ENCODE measurements at regions not wholly inside any gene's neighbourhood (a gene's known extent, or its start where the extent isn't known, plus 50 kb on each side); places are given as distances from the start of the nearest gene placed in this dataset.

- TF ChIP-seq CTCF (conservative IDR thresholded peaks at IDR 0.05; ENCODE audit: control insufficient read depth, insufficient read depth, low read depth, low read length) = no peak
- no peak for DNase-seq (ENCODE audit: low read depth)
- no peak overlapping the region for H3K4me3 ChIP-seq (ENCODE audit: control insufficient read depth, low read depth, low read length)
These were observed 198.2 kb upstream of the MSX2 start for GRCh38 chr5:174526177-174526576.

- no peak for DNase-seq (ENCODE audit: low read depth)
- TF ChIP-seq CTCF (conservative IDR thresholded peaks at IDR 0.05; ENCODE audit: control insufficient read depth, insufficient read depth, low read depth, low read length) = no peak
- H3K4me3 ChIP-seq (ENCODE audit: control insufficient read depth, low read depth, low read length) = no peak overlapping the region
These were observed 196.4 kb upstream of the MSX2 start for GRCh38 chr5:174527916-174528540.

- DNase-seq (ENCODE audit: low read depth) = no peak
- no peak for TF ChIP-seq CTCF (conservative IDR thresholded peaks at IDR 0.05; ENCODE audit: control insufficient read depth, insufficient read depth, low read depth, low read length)
- H3K4me3 ChIP-seq (ENCODE audit: control insufficient read depth, low read depth, low read length) = no peak overlapping the region
These were observed 195.4 kb upstream of the MSX2 start for GRCh38 chr5:174528821-174529544.

- DNase-seq (ENCODE audit: low read depth) = no peak
- TF ChIP-seq CTCF (conservative IDR thresholded peaks at IDR 0.05; ENCODE audit: control insufficient read depth, insufficient read depth, low read depth, low read length) = no peak
- no peak overlapping the region for H3K4me3 ChIP-seq (ENCODE audit: control insufficient read depth, low read depth, low read length)
These were observed 194.3 kb upstream of the MSX2 start for GRCh38 chr5:174529925-174530681.

GRCh38 chr5:174531782-174532191 lies 192.6 kb upstream of the MSX2 start:
- no peak overlapping the region for H3K4me3 ChIP-seq (ENCODE audit: control insufficient read depth, low read depth, low read length)
- no peak for DNase-seq (ENCODE audit: low read depth)
- no peak for TF ChIP-seq CTCF (conservative IDR thresholded peaks at IDR 0.05; ENCODE audit: control insufficient read depth, insufficient read depth, low read depth, low read length)

GRCh38 chr5:174532455-174533453 lies 191.6 kb upstream of the MSX2 start:
- H3K4me3 ChIP-seq (ENCODE audit: control insufficient read depth, low read depth, low read length) = no peak overlapping the region
- peak; percentile 90 for DNase-seq (ENCODE audit: low read depth)
- TF ChIP-seq CTCF (conservative IDR thresholded peaks at IDR 0.05; ENCODE audit: control insufficient read depth, insufficient read depth, low read depth, low read length) = no peak

Data from fibroblast of mammary gland (primary cell).